ENCODE measurements at regions not wholly inside any gene's neighbourhood (a gene's known extent, or its start where the extent isn't known, plus 50 kb on each side); places are given as distances from the start of the nearest gene placed in this dataset.
"Not testable (repeated sequence)": the region's sequence is repeated elsewhere in the genome, so short reads cannot be mapped to it uniquely, and the experiment has no call there.

- H3K27me3 ChIP-seq = no peaks in the 10 kb centered on the region
- no peak for DNase-seq (ENCODE audit: low read depth in 1 of 2, low spot score in 1 of 2)
- TF ChIP-seq CTCF (IDR thresholded peaks at IDR 0.05; ENCODE audit: low read depth, low read length) = no peak
- no peak overlapping the region for H3K4me3 ChIP-seq
- no peaks in the 10 kb centered on the region for H3K36me3 ChIP-seq
- no peaks in the 10 kb centered on the region for H3K9me3 ChIP-seq (ENCODE audit: low read depth)
- H3K27ac ChIP-seq = no peak overlapping the region
- H3K4me1 ChIP-seq (ENCODE audit: low read depth) = no peaks in the 10 kb centered on the region
Measured at GRCh38 chr9:120307599-120307998, 272.4 kb downstream of the CDK5RAP2 start.

GRCh38 chr9:120306561-120306960 is 273.4 kb downstream of the CDK5RAP2 start:
- no peak overlapping the region for H3K27ac ChIP-seq
- TF ChIP-seq CTCF (IDR thresholded peaks at IDR 0.05; ENCODE audit: low read depth, low read length) = no peak
- no peaks in the 10 kb centered on the region for H3K9me3 ChIP-seq (ENCODE audit: low read depth)
- no peaks in the 10 kb centered on the region for H3K36me3 ChIP-seq
- H3K4me1 ChIP-seq (ENCODE audit: low read depth) = no peaks in the 10 kb centered on the region
- H3K27me3 ChIP-seq = no peaks in the 10 kb centered on the region
- DNase-seq (ENCODE audit: low read depth in 1 of 2, low spot score in 1 of 2) = no peak
- H3K4me3 ChIP-seq = no peak overlapping the region

- no peaks in the 10 kb centered on the region for H3K4me1 ChIP-seq (ENCODE audit: low read depth)
- no peaks in the 10 kb centered on the region for H3K9me3 ChIP-seq (ENCODE audit: low read depth)
- DNase-seq (ENCODE audit: low read depth in 1 of 2, low spot score in 1 of 2) = no peak
- no peaks in the 10 kb centered on the region for H3K36me3 ChIP-seq
- TF ChIP-seq CTCF (IDR thresholded peaks at IDR 0.05; ENCODE audit: low read depth, low read length) = no peak
- H3K27ac ChIP-seq = no peak overlapping the region
- no peaks in the 10 kb centered on the region for H3K27me3 ChIP-seq
- H3K4me3 ChIP-seq = no peak overlapping the region
Measured at GRCh38 chr9:120306088-120306487, 273.9 kb downstream of the CDK5RAP2 start.

- not testable (repeated sequence) for DNase-seq (ENCODE audit: low read depth in 1 of 2, low spot score in 1 of 2); H3K27ac ChIP-seq; H3K9me3 ChIP-seq (ENCODE audit: low read depth); H3K27me3 ChIP-seq; H3K4me1 ChIP-seq (ENCODE audit: low read depth); H3K36me3 ChIP-seq; H3K4me3 ChIP-seq
Measured at GRCh38 chr9:120304896-120305295, 275.1 kb downstream of the CDK5RAP2 start.

- no peaks in the 10 kb centered on the region for H3K27me3 ChIP-seq
- no peak for TF ChIP-seq CTCF (IDR thresholded peaks at IDR 0.05; ENCODE audit: low read depth, low read length)
Measured at GRCh38 chr9:120303519-120303918, 276.4 kb downstream of the CDK5RAP2 start.

GRCh38 chr9:120299785-120300184 is 280.2 kb downstream of the CDK5RAP2 start:
- TF ChIP-seq CTCF (IDR thresholded peaks at IDR 0.05; ENCODE audit: low read depth, low read length) = no peak

More at GRCh38 chr9:120303519-120303918, 276.4 kb downstream of the CDK5RAP2 start:
- Histone ChIP-seq H3K4me1 (ENCODE audit: low read depth) (no peaks in the 10 kb centered on the region), H3K27ac (no peak overlapping the region), H3K4me3 (no peak overlapping the region), H3K36me3 (no peaks in the 10 kb centered on the region), H3K9me3 (ENCODE audit: low read depth) (no peaks in the 10 kb centered on the region)
- DNase-seq (ENCODE audit: low read depth in 1 of 2, low spot score in 1 of 2) = no peak

More at GRCh38 chr9:120299785-120300184, 280.2 kb downstream of the CDK5RAP2 start:
- Histone ChIP-seq H3K27ac (no peak overlapping the region), H3K27me3 (no peaks in the 10 kb centered on the region), H3K9me3 (ENCODE audit: low read depth) (no peaks in the 10 kb centered on the region), H3K4me3 (no peak overlapping the region), H3K4me1 (ENCODE audit: low read depth) (no peaks in the 10 kb centered on the region), H3K36me3 (no peaks in the 10 kb centered on the region)
- no peak for DNase-seq (ENCODE audit: low read depth in 1 of 2, low spot score in 1 of 2)

Measured in cardiac muscle cell (in vitro differentiated cells and primary cell).